HCT116 (cell line): ENCODE measurements at regions not wholly inside any gene's neighbourhood (a gene's known extent, or its start where the extent isn't known, plus 50 kb on each side); places are given as distances from the start of the nearest gene placed in this dataset.

Source experiments
- ATAC-seq: fragments of 200-7000 bp; cut with Tn5 transposase; 2 replicates; pipeline ENCODE4 v1.9.1; 2020; ENCODE audit warnings: mild to moderate bottlenecking, moderate library complexity
- BruUV-seq: library from RNA; stranded (reverse); fragments of 400-500 nt; replicated peaks from 2 replicates; lab custom pipeline; 2021; lab: Mats Ljungman, UMichigan
- CTCF ChIA-PET: fragments of 300-600 bp; sonication (Branson Sonifier 250); formaldehyde crosslinking; loops from one replicate; lab custom pipeline; 2021; ENCODE audit warnings: antibody characterized with exemption; lab: Charles Lee
- POLR2A ChIA-PET: fragments of 300-600, 350-600 bp; sonication (Branson Sonifier 250); formaldehyde crosslinking; loops from one replicate; lab custom pipeline; 2021; ENCODE audit warnings: antibody characterized with exemption; lab: Charles Lee
- RAD21 ChIA-PET, 2 experiments: fragments of 300-600 bp; sonication (Branson Sonifier 250); formaldehyde crosslinking; loops; one replicate each; lab custom pipeline; 2023; ENCODE audit warnings: low total read pairs in 2 of 2; ENCODE audit not compliant: uncharacterized antibody in 2 of 2, unreplicated experiment in 2 of 2, low non-redundant PET in 1 of 2; lab: Charles Lee
- DNase-seq: peaks from one replicate; pipeline ENCODE4 v3.0.0-alpha.2; 2010; ENCODE audit warnings: low read depth, low spot score
- H2AFZ ChIP-seq: fragments of 200-600 bp; shearing (Covaris generic), sonication (generic); 2 replicates; pipeline ENCODE4 v1.6.1; 2017; ENCODE audit warnings: low read depth, mixed run types, mixed read lengths, antibody characterized with exemption, low read length; ENCODE audit not compliant: poor library complexity, severe bottlenecking
- H3K27ac ChIP-seq: 2 replicates; pipeline ENCODE4 v1.5.1; 2012; ENCODE audit warnings: low read depth, low read length
- H3K27me3 ChIP-seq: fragments of 200-600 bp; sonication (generic); 2 replicates; pipeline ENCODE4 v1.6.1; 2016; ENCODE audit warnings: mixed run types, low read length, mixed read lengths; ENCODE audit not compliant: insufficient read depth
- H3K36me3 ChIP-seq, 2 experiments: fragments of 200-500 bp in 1 of 2; fragments of 200-600 bp in 1 of 2; sonication (Bioruptor generic) in 1 of 2; sonication (generic) in 1 of 2; 2 replicates each; pipeline versions ENCODE4 v1.5.1 to v1.6.1; 2014 to 2016; ENCODE audit warnings: low read length in 2 of 2, inconsistent platforms in 1 of 2, mixed read lengths in 1 of 2, mixed run types in 1 of 2; ENCODE audit not compliant: insufficient read depth in 2 of 2, control insufficient read depth in 1 of 2
- H3K4me1 ChIP-seq, 2 experiments: fragments of 200-600 bp in 1 of 2; sonication (generic) in 1 of 2; 2 replicates each; pipeline versions ENCODE4 v1.5.1 to v1.6.1; 2012 to 2017; ENCODE audit warnings: low read length in 2 of 2, inconsistent platforms in 1 of 2, mild to moderate bottlenecking in 1 of 2, mixed read lengths in 1 of 2, mixed run types in 1 of 2, moderate library complexity in 1 of 2; ENCODE audit not compliant: insufficient read depth in 2 of 2, control insufficient read depth in 1 of 2
- H3K4me2 ChIP-seq: fragments of 200-600 bp; sonication (generic); 2 replicates; pipeline ENCODE4 v1.6.1; 2017; ENCODE audit warnings: mixed run types, low read length, mixed read lengths
- H3K4me3 ChIP-seq, 2 experiments: fragments of 200-600 bp in 1 of 2; sonication (generic) in 1 of 2; replicated peaks in 1 of 2; 2 replicates each; pipeline ENCODE4 v1.5.1; 2011 to 2016; ENCODE audit warnings: low read length in 2 of 2, control low read depth in 1 of 2, low read depth in 1 of 2, mild to moderate bottlenecking in 1 of 2, mixed read lengths in 1 of 2, mixed run types in 1 of 2
- H3K79me2 ChIP-seq: fragments of 200-600 bp; sonication (generic); 2 replicates; pipeline ENCODE4 v1.6.1; 2017; ENCODE audit warnings: mild to moderate bottlenecking, mixed run types, low read length, moderate library complexity, mixed read lengths; ENCODE audit not compliant: insufficient read depth
- H3K9ac ChIP-seq: fragments of 200-600 bp; sonication (generic); 2 replicates; pipeline ENCODE4 v1.6.1; 2016; ENCODE audit warnings: low read length, mixed read lengths
- H3K9me2 ChIP-seq: fragments of 200-600 bp; sonication (generic), shearing (Covaris generic); 2 replicates; pipeline ENCODE4 v1.6.1; 2017; ENCODE audit warnings: mixed run types, mild to moderate bottlenecking, moderate library complexity; ENCODE audit not compliant: insufficient read depth
- H3K9me3 ChIP-seq, 2 experiments: fragments of 200-500 bp in 1 of 2; fragments of 200-600 bp in 1 of 2; sonication (Bioruptor generic) in 1 of 2; sonication (generic) in 1 of 2; 2 replicates each; pipeline ENCODE4 v1.6.1; 2014 to 2017; ENCODE audit warnings: low read length in 2 of 2, mixed read lengths in 2 of 2, inconsistent platforms in 1 of 2, low read depth in 1 of 2, mild to moderate bottlenecking in 1 of 2, mixed run types in 1 of 2, moderate library complexity in 1 of 2; ENCODE audit not compliant: control insufficient read depth in 1 of 2, insufficient read depth in 1 of 2
- H4K20me1 ChIP-seq: fragments of 200-600 bp; sonication (generic), shearing (Covaris generic); 2 replicates; pipeline ENCODE4 v1.6.1; 2017; ENCODE audit warnings: mixed run types, mild to moderate bottlenecking, moderate library complexity; ENCODE audit not compliant: insufficient read depth
- CTCF ChIP-seq, 3 experiments: fragments of 200-600 bp in 1 of 3; sonication (generic) in 1 of 3; IDR thresholded peaks in 2 of 3; conservative IDR thresholded peaks in 1 of 3; 2 replicates each; pipeline ENCODE4 v1.5.1; 2012 to 2017; ENCODE audit warnings: low read depth in 2 of 3, low read length in 2 of 3, antibody characterized with exemption in 1 of 3, borderline replicate concordance in 1 of 3, control low read depth in 1 of 3, mild to moderate bottlenecking in 1 of 3, mixed read lengths in 1 of 3, mixed run types in 1 of 3, moderate library complexity in 1 of 3; ENCODE audit not compliant: insufficient read depth in 1 of 3
- MAX ChIP-seq: IDR thresholded peaks from 2 replicates; pipeline ENCODE4 v1.6.1; 2012
- REST ChIP-seq: IDR thresholded peaks from 2 replicates; pipeline ENCODE4 v1.6.1; 2012; ENCODE audit warnings: low read depth
- intact Hi-C: fragments of 100-400 bp; cut with micrococcal nuclease; formaldehyde crosslinking; loops from 2 replicates; pipeline ENCODE4 v1.10.0; 2022

GRCh38 chr11:20293992-20294391 is 69.5 kb upstream of the HTATIP2 start:
- H3K9ac ChIP-seq = no peak overlapping the region
- ChIA-PET CTCF (no interaction called here), POLR2A (no interaction called here), RAD21 (no interaction called here)
- TF ChIP-seq REST (no peak), MAX (no peak), CTCF (IDR thresholded peaks at IDR 0.05 in 2 of 3, conservative IDR thresholded peaks at IDR 0.05 in 1 of 3; ENCODE audit: borderline replicate concordance in 1 of 3, insufficient read depth in 1 of 3, low read depth in 2 of 3, low read length in 2 of 3) (no peak)
- H3K27ac ChIP-seq = no peak overlapping the region
- H3K27me3 ChIP-seq = peaks cover 51% of the 10 kb centered on the region
- H3K9me3 ChIP-seq = no peaks in the 10 kb centered on the region
- ATAC-seq (no peak), DNase-seq (no peak)
- no peaks in the 10 kb centered on the region for H3K79me2 ChIP-seq
- no peak overlapping the region for H3K4me2 ChIP-seq
- intact Hi-C loops = no loop called here
- no peaks in the 10 kb centered on the region for H3K36me3 ChIP-seq
- H4K20me1 ChIP-seq = no peaks in the 10 kb centered on the region
- H3K9me2 ChIP-seq = no peaks in the 10 kb centered on the region
- no peak overlapping the region for H3K4me3 ChIP-seq
- H2AFZ ChIP-seq = no peak overlapping the region
- H3K4me1 ChIP-seq = no peaks in the 10 kb centered on the region
- no TSS peak for BruUV-seq
